ENCODE measurements at regions not wholly inside any gene's neighbourhood (a gene's known extent, or its start where the extent isn't known, plus 50 kb on each side); places are given as distances from the start of the nearest gene placed in this dataset.
"Not testable (repeated sequence)": the region's sequence is repeated elsewhere in the genome, so short reads cannot be mapped to it uniquely, and the experiment has no call there.

GRCh38 chr5:126094991-126095390, 328.2 kb upstream of the GRAMD2B start:
- no peak for DNase-seq

- no peak for DNase-seq
These were observed 326.7 kb upstream of the GRAMD2B start for GRCh38 chr5:126096442-126097006.

- no peak for DNase-seq
These were observed 325.3 kb upstream of the GRAMD2B start for GRCh38 chr5:126097876-126098275.

- no peak for DNase-seq
These were observed 324.7 kb upstream of the GRAMD2B start for GRCh38 chr5:126098330-126099017.

- DNase-seq = no peak
These were observed 324.1 kb upstream of the GRAMD2B start for GRCh38 chr5:126099077-126099476.

GRCh38 chr5:126100767-126101166, 322.4 kb upstream of the GRAMD2B start:
- DNase-seq = no peak

- no peak for DNase-seq
These were observed 321.3 kb upstream of the GRAMD2B start for GRCh38 chr5:126101901-126102300.

GRCh38 chr5:126103050-126103449, 320.2 kb upstream of the GRAMD2B start:
- DNase-seq = no peak

GRCh38 chr5:126103868-126104267, 319.3 kb upstream of the GRAMD2B start:
- DNase-seq = no peak

- no peak for DNase-seq
These were observed 318.9 kb upstream of the GRAMD2B start for GRCh38 chr5:126104341-126104740.

GRCh38 chr5:126104951-126105350, 318.3 kb upstream of the GRAMD2B start:
- no peak for DNase-seq

- no peak for DNase-seq
These were observed 317.2 kb upstream of the GRAMD2B start for GRCh38 chr5:126106029-126106428.

- DNase-seq = no peak
These were observed 315.8 kb upstream of the GRAMD2B start for GRCh38 chr5:126107381-126107780.

GRCh38 chr5:126108470-126108869, 314.7 kb upstream of the GRAMD2B start:
- no peak for DNase-seq

GRCh38 chr5:126115059-126115629, 308.1 kb upstream of the GRAMD2B start:
- DNase-seq = no peak

GRCh38 chr5:126117044-126117443, 306.2 kb upstream of the GRAMD2B start:
- DNase-seq = no peak

GRCh38 chr5:126119887-126120442, 303.2 kb upstream of the GRAMD2B start:
- DNase-seq = no peak

- DNase-seq = no peak
These were observed 302.3 kb upstream of the GRAMD2B start for GRCh38 chr5:126120939-126121338.

GRCh38 chr5:126122942-126123341, 300.3 kb upstream of the GRAMD2B start:
- DNase-seq = no peak

- DNase-seq = no peak
These were observed 298.4 kb upstream of the GRAMD2B start for GRCh38 chr5:126124706-126125345.

GRCh38 chr5:126125407-126125806, 297.8 kb upstream of the GRAMD2B start:
- no peak for DNase-seq

GRCh38 chr5:126126574-126126973, 296.6 kb upstream of the GRAMD2B start:
- DNase-seq = no peak

GRCh38 chr5:126127371-126127770, 295.8 kb upstream of the GRAMD2B start:
- not testable (repeated sequence) for DNase-seq

GRCh38 chr5:126129431-126129830, 293.8 kb upstream of the GRAMD2B start:
- no peak for DNase-seq
